NCI-H2029 (cell line): ENCODE measurements at regions not wholly inside any gene's neighbourhood (a gene's known extent, or its start where the extent isn't known, plus 50 kb on each side); places are given as distances from the start of the nearest gene placed in this dataset.

Source experiments
- DNase-seq: peaks from one replicate; lab custom pipeline; 2025; lab: John Stamatoyannopoulos, UW

GRCh38 chr20:48180024-48180423 lies 394.7 kb upstream of the SULF2 start:
- DNase-seq: no peak

DNA sequence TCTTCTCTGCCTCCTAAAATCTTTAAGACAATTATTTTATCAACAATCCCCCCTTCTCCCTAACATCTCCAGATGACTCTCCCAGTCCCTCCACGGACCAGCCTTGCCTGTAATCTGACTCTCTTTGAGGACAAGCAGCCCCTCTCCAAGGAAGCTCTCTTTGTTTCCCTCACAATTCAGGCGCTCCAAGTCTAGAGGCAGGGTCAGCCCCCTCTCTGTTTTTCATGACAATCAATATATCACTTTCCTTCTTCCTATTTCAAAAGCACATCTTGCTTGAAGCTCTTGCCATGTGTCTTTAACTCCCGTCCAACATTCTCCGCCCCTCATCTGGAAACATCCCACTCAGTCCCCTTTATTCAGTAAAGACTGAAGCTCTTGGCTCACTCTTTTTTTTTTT lies 393.4 kb upstream of the SULF2 start:
- DNase-seq: no peak

DNA sequence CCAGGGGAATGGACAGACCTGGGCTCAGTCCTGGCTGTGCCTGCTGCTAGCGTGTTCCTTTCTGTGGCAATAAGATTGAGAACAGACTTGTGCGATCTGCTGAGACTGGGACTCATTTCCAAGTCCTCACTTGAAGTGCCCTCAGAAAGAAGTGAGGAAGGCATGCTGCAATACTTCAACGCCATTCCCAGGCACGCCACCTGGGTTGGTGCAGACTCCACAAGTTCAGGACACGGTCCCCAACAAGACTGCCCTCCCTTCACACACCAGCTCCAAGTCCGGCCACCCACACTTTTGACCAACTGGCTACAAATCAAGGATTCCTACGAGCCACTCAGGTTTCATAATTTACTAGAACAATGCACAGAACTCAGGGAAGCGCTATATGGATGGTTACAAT lies 391.8 kb upstream of the SULF2 start:
- no peak for DNase-seq

- no peak for DNase-seq
Measured at GRCh38 chr20:48176139-48176538, 390.9 kb upstream of the SULF2 start.

GRCh38 chr20:48175261-48175660 lies 390.0 kb upstream of the SULF2 start:
- no peak for DNase-seq

- no peak for DNase-seq
Measured at GRCh38 chr20:48172357-48172702, 387.0 kb upstream of the SULF2 start.

- no peak for DNase-seq
Measured at GRCh38 chr20:48171626-48172356, 386.5 kb upstream of the SULF2 start.

GRCh38 chr20:48171071-48171470 lies 385.8 kb upstream of the SULF2 start:
- no peak for DNase-seq

DNA sequence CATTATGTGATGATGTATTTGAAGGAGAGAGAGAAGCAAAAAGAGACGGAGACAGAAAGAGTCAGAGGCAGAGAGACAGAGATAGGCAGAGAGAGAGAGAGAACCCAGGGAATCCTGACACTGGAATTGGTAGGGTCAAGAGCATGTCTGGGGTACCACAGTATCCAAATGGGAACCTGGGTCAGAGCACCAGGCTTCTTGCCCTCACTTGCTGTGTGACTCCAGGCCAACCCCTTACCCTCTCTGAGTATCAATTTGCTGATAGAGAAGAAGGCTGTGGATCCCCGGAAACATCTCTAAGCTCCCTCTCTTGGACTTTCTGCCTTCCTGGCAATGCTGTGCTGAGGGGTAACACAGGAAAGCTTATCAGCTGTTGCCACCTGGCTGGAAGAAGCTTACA lies 385.3 kb upstream of the SULF2 start:
- DNase-seq: no peak

DNA sequence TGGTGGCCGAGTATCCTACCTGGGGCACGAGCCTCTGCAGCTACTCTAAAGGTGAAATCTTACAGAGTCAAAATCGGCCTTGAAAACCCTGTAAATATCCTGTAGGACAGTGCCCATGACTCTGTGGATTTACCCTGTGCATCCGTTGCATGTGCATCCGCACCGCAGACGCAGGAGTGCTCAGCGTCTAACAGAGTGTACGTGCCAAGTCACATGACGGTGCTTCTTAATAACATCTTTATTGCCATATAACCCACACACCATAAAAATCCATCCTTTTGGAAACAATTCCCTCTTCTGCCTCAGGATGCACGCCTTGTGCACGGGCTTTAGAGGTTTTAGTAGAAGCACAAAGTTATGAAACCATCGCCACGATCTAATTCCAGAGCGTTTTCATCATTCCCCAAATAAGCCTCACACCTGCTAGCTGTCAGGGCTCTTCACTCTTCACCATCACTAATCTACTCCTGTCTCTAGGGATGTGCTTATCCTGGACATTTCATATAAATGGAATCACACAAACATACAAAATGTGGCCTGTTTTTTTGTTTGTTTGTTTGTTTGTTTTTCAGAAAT lies 384.5 kb upstream of the SULF2 start:
- no peak for DNase-seq

DNA sequence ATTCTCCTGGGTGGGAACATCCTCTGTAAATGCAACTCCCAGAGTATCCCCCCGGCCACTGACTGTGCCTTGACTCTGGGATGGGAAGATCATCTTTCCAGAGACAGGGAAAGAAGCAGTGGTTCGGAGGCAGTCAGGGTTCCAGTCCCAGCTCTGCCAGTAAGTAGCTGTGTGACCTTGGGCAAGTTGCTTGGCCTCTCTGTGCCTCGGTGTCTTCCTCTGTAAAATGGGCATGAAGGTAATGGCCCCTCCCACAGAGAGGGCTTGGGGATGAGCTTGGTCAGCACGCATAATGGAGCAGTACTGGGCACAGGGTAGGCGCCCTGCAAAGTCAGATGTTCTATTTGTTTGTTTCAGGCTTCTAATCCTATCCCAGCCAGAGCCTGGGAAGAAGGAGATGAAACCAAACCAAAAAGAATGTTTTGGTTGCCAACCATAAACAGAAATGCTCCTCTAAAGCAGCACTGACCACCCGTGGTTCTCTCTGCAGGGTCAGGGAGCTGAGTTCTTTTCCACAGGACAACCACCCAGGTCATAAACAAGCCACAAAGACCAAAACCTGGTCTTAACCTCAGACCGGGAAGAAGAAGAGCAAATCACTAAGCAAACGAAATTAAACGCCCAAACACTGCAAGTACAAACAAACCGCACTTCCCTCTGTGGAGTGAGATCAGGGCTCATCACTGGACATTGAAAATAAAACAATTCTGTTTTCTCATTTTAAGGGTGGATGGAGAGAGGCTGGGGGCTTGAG lies 381.0 kb upstream of the SULF2 start:
- DNase-seq: no peak

- no peak for DNase-seq
Measured at GRCh38 chr20:48165401-48165685, 380.1 kb upstream of the SULF2 start.

DNA sequence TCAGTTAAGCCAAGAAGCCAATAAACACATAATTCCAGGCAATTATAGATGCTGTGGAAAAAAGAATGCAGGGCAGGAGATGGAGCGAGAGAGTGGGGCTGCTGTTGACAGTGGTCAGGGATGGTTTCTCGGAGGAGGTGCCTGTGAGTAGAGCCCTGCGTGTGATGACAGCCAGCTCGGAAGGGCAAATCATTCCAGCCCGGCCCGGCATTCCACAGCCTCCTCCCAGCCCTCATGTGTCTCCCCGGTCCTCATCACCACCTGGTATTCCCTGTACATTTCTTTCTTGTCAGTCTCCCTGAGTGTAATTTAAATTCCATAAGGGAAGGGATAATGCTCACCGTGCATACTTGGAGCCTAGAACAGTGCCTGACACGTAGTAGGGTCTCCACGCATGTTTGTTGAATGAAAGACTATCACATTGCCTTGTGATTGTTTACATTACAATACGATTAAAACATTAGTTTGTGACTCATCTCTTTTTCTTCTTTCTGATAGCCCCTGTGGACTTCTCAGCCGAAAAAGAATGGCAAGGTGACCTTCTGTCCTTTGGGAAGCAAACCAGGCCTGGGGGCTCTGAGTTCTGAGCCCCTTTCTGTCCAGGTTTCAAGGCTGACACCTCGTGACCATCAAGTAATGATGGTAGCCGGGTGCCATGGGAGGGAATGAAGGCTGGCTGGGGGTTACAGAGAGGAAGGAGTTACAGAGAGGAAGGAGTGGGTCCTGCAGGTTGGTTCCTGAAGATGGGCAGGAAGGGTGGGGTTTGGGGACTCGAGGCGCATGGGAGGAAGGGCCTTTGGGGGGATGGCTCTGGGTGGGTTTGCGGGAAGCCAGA lies 379.5 kb upstream of the SULF2 start:
- no peak for DNase-seq

GRCh38 chr20:48164034-48164433 lies 378.8 kb upstream of the SULF2 start:
- DNase-seq: no peak

DNA sequence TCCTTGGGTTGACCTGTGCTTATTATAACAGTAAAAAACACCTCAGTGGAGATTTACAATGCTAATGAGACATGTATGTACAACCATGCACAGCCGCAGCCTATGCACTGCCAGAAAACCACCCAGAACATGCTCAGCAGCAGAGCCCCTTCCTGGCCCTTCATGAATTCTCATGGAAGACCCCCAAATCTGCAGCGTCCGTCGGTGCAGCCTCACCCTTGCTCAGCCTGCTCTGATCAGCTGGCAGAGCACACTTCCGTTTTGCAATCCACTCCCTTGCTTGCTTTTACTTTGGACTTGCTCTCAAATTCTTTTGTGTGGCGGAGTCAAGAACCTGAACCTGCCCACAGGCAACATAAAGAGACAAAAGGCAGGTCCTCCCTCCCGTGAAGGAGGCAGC lies 378.2 kb upstream of the SULF2 start:
- DNase-seq: no peak

- DNase-seq: no peak
Measured at GRCh38 chr20:48162621-48163020, 377.3 kb upstream of the SULF2 start.

- DNase-seq: no peak
Measured at GRCh38 chr20:48159145-48160008, 374.1 kb upstream of the SULF2 start.

- no peak for DNase-seq
Measured at GRCh38 chr20:48158014-48158413, 372.7 kb upstream of the SULF2 start.

GRCh38 chr20:48156951-48157700 lies 371.8 kb upstream of the SULF2 start:
- no peak for DNase-seq

DNA sequence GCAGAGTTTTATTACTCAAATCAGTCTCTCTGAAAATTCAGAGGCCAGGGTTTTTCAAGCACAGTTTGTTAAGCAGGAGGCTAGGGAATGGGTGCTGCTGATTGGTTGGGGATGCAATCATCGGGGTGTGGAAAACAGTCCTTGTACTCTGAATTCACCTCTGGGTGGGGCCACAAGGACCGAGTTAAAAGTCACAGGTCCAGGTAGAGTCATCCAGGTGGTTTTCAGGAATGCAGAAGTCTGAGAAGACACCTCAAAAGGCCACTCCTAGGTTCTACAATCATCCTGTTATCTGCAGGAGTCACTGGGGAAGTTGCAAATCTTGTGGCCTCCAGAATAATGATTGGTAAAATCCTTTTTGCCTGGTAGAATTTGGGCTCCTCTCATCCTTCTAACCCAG lies 371.2 kb upstream of the SULF2 start:
- DNase-seq: no peak

GRCh38 chr20:48155268-48155667 lies 370.0 kb upstream of the SULF2 start:
- no peak for DNase-seq
